ENCODE measurements at regions not wholly inside any gene's neighbourhood (a gene's known extent, or its start where the extent isn't known, plus 50 kb on each side); places are given as distances from the start of the nearest gene placed in this dataset.

DNA sequence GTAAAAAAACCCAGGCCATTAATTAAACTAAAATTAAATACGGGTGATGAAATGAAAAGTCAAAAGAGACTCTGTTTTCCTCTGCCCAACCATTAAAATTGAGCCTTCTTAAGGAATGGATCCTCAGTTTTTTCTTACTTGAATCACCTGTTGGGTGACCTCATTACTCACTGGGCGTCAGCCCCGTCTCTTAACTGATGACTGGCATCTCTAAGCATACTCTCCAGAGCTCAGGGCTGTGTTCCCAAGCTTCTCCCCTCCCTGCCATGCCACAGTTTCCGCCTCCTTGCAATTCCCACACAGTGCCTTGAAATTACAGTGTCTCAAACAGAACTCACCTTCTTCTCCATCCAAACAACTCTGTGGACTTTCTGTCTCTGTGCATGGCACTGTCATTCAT lies 421.1 kb upstream of the CELF4 start:
- no peaks in the 10 kb centered on the region for H3F3A ChIP-seq (ENCODE audit: insufficient read depth)
- 0 out of 2 replicates have a peak, but pooled peaks cover 3% of the 10 kb centered on the region for H3K9me2 ChIP-seq (replicated peaks; ENCODE audit: insufficient read depth, low read length)
- no peak overlapping the region for H3K4me3 ChIP-seq (ENCODE audit: insufficient read depth, low read length, poor library complexity, severe bottlenecking)
- H3K27ac ChIP-seq (ENCODE audit: low read depth, low read length), result no peak overlapping the region
- H3K4me2 ChIP-seq (ENCODE audit: low read depth, low read length, poor library complexity, severe bottlenecking), result no peak overlapping the region
- H3K9me3 ChIP-seq (ENCODE audit: insufficient read depth, low read length), result no peaks in the 10 kb centered on the region
- TF ChIP-seq EZH2phosphoT487 (conservative IDR thresholded peaks at IDR 0.05; ENCODE audit: low read length) (no peak), CTCF (IDR thresholded peaks at IDR 0.05; ENCODE audit: insufficient read depth, low read length, poor library complexity, severe bottlenecking) (no peak)
- H3K36me3 ChIP-seq (ENCODE audit: low read length), result no peaks in the 10 kb centered on the region
- H2AFZ ChIP-seq (ENCODE audit: low read depth, low read length, severe bottlenecking), result no peak overlapping the region
- H3K27me3 ChIP-seq (ENCODE audit: low read length), result no peaks in the 10 kb centered on the region
- H4K20me1 ChIP-seq (ENCODE audit: low read depth, low read length), result no peaks in the 10 kb centered on the region
- H3K79me2 ChIP-seq (ENCODE audit: insufficient read depth, low read length), result no peaks in the 10 kb centered on the region
- no peak overlapping the region for H3K9ac ChIP-seq (ENCODE audit: low read length)

GRCh38 chr18:37985126-37985525 lies 419.5 kb upstream of the CELF4 start:
- Histone ChIP-seq H3K36me3 (ENCODE audit: low read length) (no peaks in the 10 kb centered on the region), H3F3A (ENCODE audit: insufficient read depth) (no peaks in the 10 kb centered on the region), H3K9me3 (ENCODE audit: insufficient read depth, low read length) (no peaks in the 10 kb centered on the region), H3K4me3 (ENCODE audit: insufficient read depth, low read length, poor library complexity, severe bottlenecking) (no peak overlapping the region), H3K79me2 (ENCODE audit: insufficient read depth, low read length) (no peaks in the 10 kb centered on the region), H3K27ac (ENCODE audit: low read depth, low read length) (no peak overlapping the region), H3K9me2 (replicated peaks; ENCODE audit: insufficient read depth, low read length) (no peaks in the 10 kb centered on the region), H2AFZ (ENCODE audit: low read depth, low read length, severe bottlenecking) (no peak overlapping the region), H3K4me2 (ENCODE audit: low read depth, low read length, poor library complexity, severe bottlenecking) (no peak overlapping the region), H3K27me3 (ENCODE audit: low read length) (no peaks in the 10 kb centered on the region), H3K9ac (ENCODE audit: low read length) (no peak overlapping the region), H4K20me1 (ENCODE audit: low read depth, low read length) (no peaks in the 10 kb centered on the region)
- TF ChIP-seq EZH2phosphoT487 (conservative IDR thresholded peaks at IDR 0.05; ENCODE audit: low read length), result no peak
- TF ChIP-seq CTCF (IDR thresholded peaks at IDR 0.05; ENCODE audit: insufficient read depth, low read length, poor library complexity, severe bottlenecking), result no peak

- no peaks in the 10 kb centered on the region for H3K79me2 ChIP-seq (ENCODE audit: insufficient read depth, low read length)
- no peak overlapping the region for H3K27ac ChIP-seq (ENCODE audit: low read depth, low read length)
- H3F3A ChIP-seq (ENCODE audit: insufficient read depth), result no peaks in the 10 kb centered on the region
- H3K36me3 ChIP-seq (ENCODE audit: low read length), result no peaks in the 10 kb centered on the region
- H3K4me2 ChIP-seq (ENCODE audit: low read depth, low read length, poor library complexity, severe bottlenecking), result no peak overlapping the region
- H3K9ac ChIP-seq (ENCODE audit: low read length), result no peak overlapping the region
- no peaks in the 10 kb centered on the region for H4K20me1 ChIP-seq (ENCODE audit: low read depth, low read length)
- H3K9me2 ChIP-seq (replicated peaks; ENCODE audit: insufficient read depth, low read length), result no peaks in the 10 kb centered on the region
- no peak overlapping the region for H2AFZ ChIP-seq (ENCODE audit: low read depth, low read length, severe bottlenecking)
- no peak overlapping the region for H3K4me3 ChIP-seq (ENCODE audit: insufficient read depth, low read length, poor library complexity, severe bottlenecking)
- H3K27me3 ChIP-seq (ENCODE audit: low read length), result no peaks in the 10 kb centered on the region
- TF ChIP-seq EZH2phosphoT487 (conservative IDR thresholded peaks at IDR 0.05; ENCODE audit: low read length) (no peak), CTCF (IDR thresholded peaks at IDR 0.05; ENCODE audit: insufficient read depth, low read length, poor library complexity, severe bottlenecking) (no peak)
- no peaks in the 10 kb centered on the region for H3K9me3 ChIP-seq (ENCODE audit: insufficient read depth, low read length)
These were observed 415.0 kb upstream of the CELF4 start for GRCh38 chr18:37980556-37980955.

Data from SU-DHL-6 (cell line).